ENCODE measurements at regions not wholly inside any gene's neighbourhood (a gene's known extent, or its start where the extent isn't known, plus 50 kb on each side); places are given as distances from the start of the nearest gene placed in this dataset.

GRCh38 chr17:79201119-79201518 lies 126.5 kb downstream of the ENGASE start:
- no peak for TF ChIP-seq CTCF (IDR thresholded peaks at IDR 0.05)
- TF ChIP-seq POLR2A (IDR thresholded peaks at IDR 0.05) = no peak

Measured in body of pancreas (tissue), 4 donors.